Activated CD4-positive, alpha-beta memory T cell treated with anti-CD3 and anti-CD28 coated beads, Interleukin-2, amount 10 ng/mL, durations not matched to agents 7 days and 5 days (primary cell): ENCODE measurements at regions not wholly inside any gene's neighbourhood (a gene's known extent, or its start where the extent isn't known, plus 50 kb on each side); places are given as distances from the start of the nearest gene placed in this dataset.

ENCODE experiments used
- CTCF ChIA-PET: fragments of 350-600 bp; sonication (Branson Sonifier 250); formaldehyde crosslinking; loops from one replicate; lab custom pipeline; 2021; ENCODE audit warnings: antibody characterized with exemption, inconsistent platforms; lab: Charles Lee
- POLR2A ChIA-PET: fragments of 350-600 bp; sonication (Branson Sonifier 250); formaldehyde crosslinking; loops from one replicate; lab custom pipeline; 2021; ENCODE audit warnings: antibody characterized with exemption; lab: Charles Lee
- DNase-seq: peaks from one replicate; pipeline ENCODE4 v3.0.0-alpha.2; 2020
- H3K27ac Mint-ChIP-seq: one replicate; pipeline ENCODE4 v1.8.0; 2021; ENCODE audit warnings: mild to moderate bottlenecking, mixed read lengths
- H3K27me3 Mint-ChIP-seq: one replicate; pipeline ENCODE4 v1.8.0; 2021; ENCODE audit warnings: mixed read lengths
- H3K36me3 Mint-ChIP-seq: one replicate; pipeline ENCODE4 v1.8.0; 2021; ENCODE audit warnings: low read depth, mixed read lengths
- H3K4me1 Mint-ChIP-seq: one replicate; pipeline ENCODE4 v1.8.0; 2021; ENCODE audit warnings: mixed read lengths
- H3K4me3 Mint-ChIP-seq: one replicate; pipeline ENCODE4 v1.8.0; 2021; ENCODE audit warnings: mild to moderate bottlenecking, mixed read lengths
- H3K9me3 Mint-ChIP-seq: one replicate; pipeline ENCODE4 v1.8.0; 2021; ENCODE audit warnings: mixed read lengths

GRCh38 chr21:32064281-32064910, 191.6 kb downstream of the HUNK start:
- Mint-ChIP-seq H3K9me3 (no peaks in the 10 kb centered on the region), H3K27ac (no peak overlapping the region), H3K36me3 (no peaks in the 10 kb centered on the region), H3K27me3 (peaks cover 2% of the 10 kb centered on the region), H3K4me1 (no peaks in the 10 kb centered on the region), H3K4me3 (no peak overlapping the region)
- ChIA-PET POLR2A (no interaction called here), CTCF (no interaction called here)
- no peak for DNase-seq

- H3K4me1 Mint-ChIP-seq: no peaks in the 10 kb centered on the region
- H3K27ac Mint-ChIP-seq: no peak overlapping the region
- no peak overlapping the region for H3K4me3 Mint-ChIP-seq
- H3K27me3 Mint-ChIP-seq: peaks cover 2% of the 10 kb centered on the region
- DNase-seq: no peak
- no peaks in the 10 kb centered on the region for H3K9me3 Mint-ChIP-seq
- POLR2A ChIA-PET: no interaction called here
- CTCF ChIA-PET: no interaction called here
- H3K36me3 Mint-ChIP-seq: no peaks in the 10 kb centered on the region
These were observed 189.9 kb downstream of the HUNK start for GRCh38 chr21:32062591-32063227.

DNA sequence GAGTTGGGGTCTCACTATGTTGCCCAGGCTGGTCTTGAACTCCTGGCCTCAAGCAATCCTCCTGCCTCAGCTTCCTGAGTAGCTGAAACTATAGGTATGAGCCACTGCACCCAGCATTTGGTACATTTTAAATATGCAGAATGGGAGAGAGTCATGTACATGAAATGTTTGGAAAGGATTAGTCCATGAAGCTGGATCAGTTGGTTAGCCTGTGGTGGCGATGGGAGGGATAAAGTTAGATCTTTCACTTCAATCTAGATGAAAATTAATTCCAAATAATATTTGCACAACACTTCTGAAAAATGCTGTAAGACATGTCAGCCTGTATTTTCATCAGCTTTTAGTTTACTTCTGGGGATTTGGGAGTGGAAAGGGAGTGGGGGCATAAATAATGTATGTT, 188.9 kb downstream of the HUNK start:
- no peaks in the 10 kb centered on the region for H3K27me3 Mint-ChIP-seq
- H3K27ac Mint-ChIP-seq: no peak overlapping the region
- ChIA-PET POLR2A (no interaction called here), CTCF (no interaction called here)
- H3K9me3 Mint-ChIP-seq: no peaks in the 10 kb centered on the region
- DNase-seq: no peak
- H3K4me3 Mint-ChIP-seq: no peak overlapping the region
- H3K36me3 Mint-ChIP-seq: no peaks in the 10 kb centered on the region
- no peaks in the 10 kb centered on the region for H3K4me1 Mint-ChIP-seq

DNA sequence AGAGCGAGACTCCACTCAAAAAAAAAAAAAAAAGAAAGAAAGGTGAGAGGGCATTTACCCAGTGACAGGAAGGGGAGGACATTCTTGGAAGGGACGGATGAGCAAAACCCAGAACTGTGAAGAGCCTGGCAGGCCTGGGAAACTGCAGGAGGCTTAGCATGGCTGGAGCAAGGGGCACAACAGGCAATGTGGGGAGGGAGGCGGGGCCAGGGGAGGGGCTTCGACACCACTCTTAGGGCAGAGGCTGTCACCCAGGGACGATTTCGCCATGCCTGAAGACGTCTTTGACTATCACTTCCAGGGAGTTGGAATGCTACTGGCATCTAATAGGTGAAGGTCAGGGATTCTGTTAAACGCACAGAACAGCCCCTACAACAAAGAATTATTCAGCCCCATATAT, 184.0 kb downstream of the HUNK start:
- CTCF ChIA-PET: no interaction called here
- Mint-ChIP-seq H3K36me3 (no peaks in the 10 kb centered on the region), H3K27me3 (no peaks in the 10 kb centered on the region), H3K4me1 (no peaks in the 10 kb centered on the region), H3K9me3 (peaks cover 4% of the 10 kb centered on the region), H3K4me3 (no peak overlapping the region), H3K27ac (no peak overlapping the region)
- POLR2A ChIA-PET: no interaction called here
- DNase-seq: no peak

DNA sequence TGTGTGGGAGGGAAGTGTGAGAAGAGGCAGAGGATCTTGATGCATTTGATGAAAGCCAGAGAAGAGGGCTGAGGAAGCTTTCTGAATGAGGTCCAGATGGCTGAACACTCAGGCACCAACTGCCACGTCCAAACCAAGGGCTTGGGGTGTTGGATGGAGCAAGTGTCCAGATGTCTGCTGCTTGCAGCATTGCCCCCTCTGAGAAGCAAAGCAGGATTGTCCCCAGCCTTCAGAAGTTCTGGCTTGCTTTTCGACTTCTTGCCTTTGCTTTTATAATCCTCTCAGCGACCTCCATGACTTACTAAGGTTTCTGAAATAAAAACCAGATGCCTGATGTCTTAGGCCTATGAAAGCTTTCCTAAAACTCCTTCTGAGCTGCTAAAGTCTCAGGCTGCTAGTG, 182.5 kb downstream of the HUNK start:
- peaks cover 4% of the 10 kb centered on the region for H3K9me3 Mint-ChIP-seq
- no peak overlapping the region for H3K27ac Mint-ChIP-seq
- no peaks in the 10 kb centered on the region for H3K4me1 Mint-ChIP-seq
- ChIA-PET CTCF (no interaction called here), POLR2A (no interaction called here)
- no peak for DNase-seq
- no peak overlapping the region for H3K4me3 Mint-ChIP-seq
- no peaks in the 10 kb centered on the region for H3K27me3 Mint-ChIP-seq
- H3K36me3 Mint-ChIP-seq: no peaks in the 10 kb centered on the region
